ENCODE measurements at regions not wholly inside any gene's neighbourhood (a gene's known extent, or its start where the extent isn't known, plus 50 kb on each side); places are given as distances from the start of the nearest gene placed in this dataset.
A peak's percentile ranks its signal among the peaks of the same experiment; 100 is the strongest.
"Not testable (repeated sequence)": the region's sequence is repeated elsewhere in the genome, so short reads cannot be mapped to it uniquely, and the experiment has no call there.

DNA sequence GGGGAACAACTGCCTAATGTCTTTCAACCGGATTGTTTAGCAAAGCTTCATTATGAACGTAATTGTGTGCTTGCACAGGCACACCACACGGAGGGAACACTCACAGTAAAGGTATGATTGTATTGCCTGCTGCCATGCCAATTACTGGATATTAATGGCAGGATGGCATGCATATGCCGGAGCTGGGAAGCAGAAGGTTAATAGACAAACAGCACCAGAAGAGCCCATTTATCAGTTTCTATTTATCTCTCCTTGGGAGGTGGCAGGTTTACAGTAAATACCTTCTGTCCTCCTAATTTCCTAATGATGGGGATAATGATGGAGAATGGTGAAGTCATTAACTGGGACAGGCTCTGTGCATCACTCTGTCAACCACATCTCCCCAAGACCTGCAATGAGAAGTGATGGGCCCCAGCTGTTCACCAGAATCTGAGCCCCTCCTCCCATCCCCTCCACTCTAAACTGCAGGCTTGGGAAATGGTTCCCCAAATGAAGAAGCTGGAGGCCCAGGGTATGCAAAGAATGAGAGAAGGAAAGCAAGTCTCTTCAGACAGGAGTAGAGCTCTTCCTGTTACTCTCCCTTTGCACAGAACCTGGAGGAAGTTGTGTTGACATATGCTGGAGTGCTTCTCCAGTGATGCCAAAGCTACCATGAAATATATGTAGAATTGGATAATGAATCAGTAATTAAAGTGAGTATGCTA, 160.8 kb downstream of the NAA11 start:
- H3K4me2 ChIP-seq, result no peak overlapping the region
- H3K4me3 ChIP-seq (IDR thresholded peaks at IDR 0.05; ENCODE audit: insufficient read depth, low read depth, low read length), result no peak overlapping the region
- H3K79me2 ChIP-seq (ENCODE audit: insufficient read depth, low read depth), result no peaks in the 10 kb centered on the region
- no peaks in the 10 kb centered on the region for H3K27me3 ChIP-seq (ENCODE audit: insufficient read depth, low read depth)
- no peak overlapping the region for H3K9ac ChIP-seq
- peaks cover 11% of the 10 kb centered on the region for H3K4me1 ChIP-seq (ENCODE audit: low read depth, poor library complexity, severe bottlenecking)
- H3K27ac ChIP-seq, result no peak overlapping the region
- TF ChIP-seq, protein P1, sequence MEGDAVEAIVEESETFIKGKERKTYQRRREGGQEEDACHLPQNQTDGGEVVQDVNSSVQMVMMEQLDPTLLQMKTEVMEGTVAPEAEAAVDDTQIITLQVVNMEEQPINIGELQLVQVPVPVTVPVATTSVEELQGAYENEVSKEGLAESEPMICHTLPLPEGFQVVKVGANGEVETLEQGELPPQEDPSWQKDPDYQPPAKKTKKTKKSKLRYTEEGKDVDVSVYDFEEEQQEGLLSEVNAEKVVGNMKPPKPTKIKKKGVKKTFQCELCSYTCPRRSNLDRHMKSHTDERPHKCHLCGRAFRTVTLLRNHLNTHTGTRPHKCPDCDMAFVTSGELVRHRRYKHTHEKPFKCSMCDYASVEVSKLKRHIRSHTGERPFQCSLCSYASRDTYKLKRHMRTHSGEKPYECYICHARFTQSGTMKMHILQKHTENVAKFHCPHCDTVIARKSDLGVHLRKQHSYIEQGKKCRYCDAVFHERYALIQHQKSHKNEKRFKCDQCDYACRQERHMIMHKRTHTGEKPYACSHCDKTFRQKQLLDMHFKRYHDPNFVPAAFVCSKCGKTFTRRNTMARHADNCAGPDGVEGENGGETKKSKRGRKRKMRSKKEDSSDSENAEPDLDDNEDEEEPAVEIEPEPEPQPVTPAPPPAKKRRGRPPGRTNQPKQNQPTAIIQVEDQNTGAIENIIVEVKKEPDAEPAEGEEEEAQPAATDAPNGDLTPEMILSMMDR (conservative IDR thresholded peaks at IDR 0.05; ENCODE audit: low read depth, low read length), result no peak
- H4K20me1 ChIP-seq (ENCODE audit: insufficient read depth), result no peaks in the 10 kb centered on the region
- H2AFZ ChIP-seq (ENCODE audit: low read depth), result no peak overlapping the region
- no peaks in the 10 kb centered on the region for H3K36me3 ChIP-seq (ENCODE audit: insufficient read depth)

DNA sequence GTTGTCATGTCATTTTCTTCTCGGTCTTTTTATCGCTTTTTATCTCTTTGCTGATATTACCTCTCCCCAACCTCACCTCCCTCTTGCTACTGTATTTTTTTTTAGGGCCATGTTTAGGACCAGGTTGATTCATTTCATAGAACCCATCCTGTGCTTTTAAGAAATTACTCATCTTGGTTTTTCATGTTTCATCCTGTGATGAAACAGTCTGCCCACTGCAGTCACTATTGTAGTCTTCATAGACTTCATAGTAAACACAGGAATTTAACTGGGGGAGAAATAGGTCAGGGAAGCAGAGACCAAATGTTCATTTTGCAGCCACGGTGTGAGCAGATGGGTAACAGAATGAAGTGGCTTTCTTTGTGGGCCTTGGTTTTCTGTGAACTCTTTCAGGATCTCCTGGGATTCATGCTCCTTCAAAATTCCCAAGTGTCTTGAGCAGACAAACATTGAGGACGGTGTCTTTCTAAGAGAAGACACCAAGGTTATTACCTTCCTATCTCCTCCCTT, 161.8 kb downstream of the NAA11 start:
- H3K4me1 ChIP-seq (ENCODE audit: low read depth, poor library complexity, severe bottlenecking), result peaks cover 9% of the 10 kb centered on the region
- no peak overlapping the region for H3K27ac ChIP-seq
- TF ChIP-seq, protein P1 (conservative IDR thresholded peaks at IDR 0.05; ENCODE audit: low read depth, low read length), result no peak
- no peaks in the 10 kb centered on the region for H4K20me1 ChIP-seq (ENCODE audit: insufficient read depth)
- no peak overlapping the region for H2AFZ ChIP-seq (ENCODE audit: low read depth)
- no peaks in the 10 kb centered on the region for H3K79me2 ChIP-seq (ENCODE audit: insufficient read depth, low read depth)
- H3K9ac ChIP-seq, result no peak overlapping the region
- no peaks in the 10 kb centered on the region for H3K36me3 ChIP-seq (ENCODE audit: insufficient read depth)
- H3K27me3 ChIP-seq (ENCODE audit: insufficient read depth, low read depth), result no peaks in the 10 kb centered on the region
- no peak overlapping the region for H3K4me2 ChIP-seq
- H3K4me3 ChIP-seq (IDR thresholded peaks at IDR 0.05; ENCODE audit: insufficient read depth, low read depth, low read length), result no peak overlapping the region

DNA sequence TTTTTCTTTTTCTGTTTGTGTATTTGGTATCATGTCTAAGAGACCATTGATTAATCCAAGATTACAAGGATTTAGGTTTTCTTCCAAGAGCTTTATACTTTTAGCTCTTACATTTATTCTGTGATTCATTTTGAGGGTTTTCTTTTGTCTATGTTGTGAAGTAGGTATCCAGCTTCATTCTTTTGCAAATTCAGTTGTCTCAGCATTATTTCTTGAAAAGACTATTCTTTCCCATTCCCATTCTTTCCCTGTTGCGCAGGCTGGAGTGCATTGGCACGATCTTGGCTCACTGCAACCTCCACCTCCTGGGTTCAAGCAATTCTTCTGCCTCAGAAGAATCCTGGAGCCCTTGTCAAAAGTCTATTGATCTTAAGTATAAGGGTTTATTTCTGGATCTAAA, 164.9 kb downstream of the NAA11 start:
- H4K20me1 ChIP-seq (ENCODE audit: insufficient read depth), result no peaks in the 10 kb centered on the region
- no peak overlapping the region for H3K4me3 ChIP-seq (IDR thresholded peaks at IDR 0.05; ENCODE audit: insufficient read depth, low read depth, low read length)
- TF ChIP-seq, protein P1 (conservative IDR thresholded peaks at IDR 0.05; ENCODE audit: low read depth, low read length), result no peak

DNA sequence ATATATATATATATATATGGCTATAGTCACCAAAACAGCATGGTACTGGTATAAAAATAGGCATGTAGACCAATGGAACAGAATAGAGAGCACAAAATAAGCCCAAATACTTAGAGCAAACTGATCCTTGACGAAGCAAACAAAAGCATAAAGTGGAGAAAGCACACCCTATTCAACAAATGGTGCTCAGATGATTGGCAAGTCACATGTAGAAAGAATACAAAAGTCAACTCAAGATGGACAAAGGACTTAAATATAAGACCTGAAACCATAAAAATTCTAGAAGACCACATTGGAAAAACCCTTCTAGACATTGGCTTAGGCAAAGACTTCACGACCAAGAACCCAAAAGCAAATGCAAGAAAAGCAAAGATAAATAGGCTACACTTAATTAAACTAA, 167.2 kb downstream of the NAA11 start:
- H3K79me2 ChIP-seq (ENCODE audit: insufficient read depth, low read depth); H4K20me1 ChIP-seq (ENCODE audit: insufficient read depth); H3K27me3 ChIP-seq (ENCODE audit: insufficient read depth, low read depth); H3K9ac ChIP-seq; H3K4me3 ChIP-seq (IDR thresholded peaks at IDR 0.05; ENCODE audit: insufficient read depth, low read depth, low read length); H3K36me3 ChIP-seq (ENCODE audit: insufficient read depth): not testable (repeated sequence)
- H3K4me1 ChIP-seq (ENCODE audit: low read depth, poor library complexity, severe bottlenecking), result peaks cover 19% of the 10 kb centered on the region
- H3K4me2 ChIP-seq, result peak overlapping the region; percentile 44
- peak overlapping the region; percentile 21; the same call in 1 of the 2 replicates for H2AFZ ChIP-seq (ENCODE audit: low read depth)
- peak overlapping the region; percentile 23 for H3K27ac ChIP-seq

More for the DNA sequence above, 164.9 kb downstream of the NAA11 start:
- H3K27ac ChIP-seq, result no peak overlapping the region
- no peaks in the 10 kb centered on the region for H3K79me2 ChIP-seq (ENCODE audit: insufficient read depth, low read depth)
- H3K27me3 ChIP-seq (ENCODE audit: insufficient read depth, low read depth), result no peaks in the 10 kb centered on the region
- H3K9ac ChIP-seq, result no peak overlapping the region
- no peaks in the 10 kb centered on the region for H3K36me3 ChIP-seq (ENCODE audit: insufficient read depth)
- no peak overlapping the region for H2AFZ ChIP-seq (ENCODE audit: low read depth)
- H3K4me2 ChIP-seq, result no peak overlapping the region
- peaks cover 19% of the 10 kb centered on the region for H3K4me1 ChIP-seq (ENCODE audit: low read depth, poor library complexity, severe bottlenecking)

- Histone ChIP-seq H3K4me2 (no peak overlapping the region), H3K79me2 (ENCODE audit: insufficient read depth, low read depth) (no peaks in the 10 kb centered on the region), H4K20me1 (ENCODE audit: insufficient read depth) (no peaks in the 10 kb centered on the region), H3K9ac (no peak overlapping the region), H3K4me3 (IDR thresholded peaks at IDR 0.05; ENCODE audit: insufficient read depth, low read depth, low read length) (no peak overlapping the region), H3K27ac (no peak overlapping the region), H3K27me3 (ENCODE audit: insufficient read depth, low read depth) (no peaks in the 10 kb centered on the region), H3K4me1 (ENCODE audit: low read depth, poor library complexity, severe bottlenecking) (peaks cover 19% of the 10 kb centered on the region), H3K36me3 (ENCODE audit: insufficient read depth) (no peaks in the 10 kb centered on the region), H2AFZ (ENCODE audit: low read depth) (no peak overlapping the region)
- TF ChIP-seq, protein P1 (conservative IDR thresholded peaks at IDR 0.05; ENCODE audit: low read depth, low read length), result no peak
Measured at GRCh38 chr4:79155336-79155735, 170.5 kb downstream of the NAA11 start.
